Activated CD8-positive, alpha-beta memory T cell treated with anti-CD3 and anti-CD28 coated beads, Interleukin-2, amount 10 ng/mL, durations not matched to agents 7 days and 5 days (primary cell): ENCODE measurements at regions not wholly inside any gene's neighbourhood (a gene's known extent, or its start where the extent isn't known, plus 50 kb on each side); places are given as distances from the start of the nearest gene placed in this dataset.
"Not testable (repeated sequence)": the region's sequence is repeated elsewhere in the genome, so short reads cannot be mapped to it uniquely, and the experiment has no call there.

Source experiments
- ATAC-seq: fragments of 150-1000 bp; cut with Tn5 transposase; one replicate; pipeline ENCODE4 v1.10.0; 2021; ENCODE audit warnings: moderate library complexity
- CTCF ChIA-PET: fragments of 350-600 bp; sonication (Branson Sonifier 250); formaldehyde crosslinking; loops from one replicate; lab custom pipeline; 2021; ENCODE audit warnings: antibody characterized with exemption; lab: Charles Lee
- DNase-seq: peaks from one replicate; pipeline ENCODE4 v3.0.0-alpha.2; 2020
- H3K27ac Mint-ChIP-seq: one replicate; pipeline ENCODE4 v1.8.0; 2021; ENCODE audit warnings: mild to moderate bottlenecking, mixed read lengths
- H3K27me3 Mint-ChIP-seq: one replicate; pipeline ENCODE4 v1.8.0; 2021; ENCODE audit warnings: mixed read lengths
- H3K36me3 Mint-ChIP-seq: one replicate; pipeline ENCODE4 v1.8.0; 2021; ENCODE audit warnings: mild to moderate bottlenecking, mixed read lengths
- H3K4me1 Mint-ChIP-seq: one replicate; pipeline ENCODE4 v1.8.0; 2021; ENCODE audit warnings: mixed read lengths
- H3K4me3 Mint-ChIP-seq: one replicate; pipeline ENCODE4 v1.8.0; 2021; ENCODE audit warnings: mild to moderate bottlenecking, moderate library complexity, mixed read lengths
- H3K9me3 Mint-ChIP-seq: one replicate; pipeline ENCODE4 v1.8.0; 2022; ENCODE audit warnings: low read depth, mixed read lengths

GRCh38 chrX:79026742-79027141 is 81.6 kb downstream of the P2RY10 start:
- ATAC-seq, H3K4me1 Mint-ChIP-seq, CTCF ChIA-PET, H3K36me3 Mint-ChIP-seq, H3K27ac Mint-ChIP-seq, H3K27me3 Mint-ChIP-seq, H3K4me3 Mint-ChIP-seq, H3K9me3 Mint-ChIP-seq, DNase-seq: not testable (repeated sequence)

DNA sequence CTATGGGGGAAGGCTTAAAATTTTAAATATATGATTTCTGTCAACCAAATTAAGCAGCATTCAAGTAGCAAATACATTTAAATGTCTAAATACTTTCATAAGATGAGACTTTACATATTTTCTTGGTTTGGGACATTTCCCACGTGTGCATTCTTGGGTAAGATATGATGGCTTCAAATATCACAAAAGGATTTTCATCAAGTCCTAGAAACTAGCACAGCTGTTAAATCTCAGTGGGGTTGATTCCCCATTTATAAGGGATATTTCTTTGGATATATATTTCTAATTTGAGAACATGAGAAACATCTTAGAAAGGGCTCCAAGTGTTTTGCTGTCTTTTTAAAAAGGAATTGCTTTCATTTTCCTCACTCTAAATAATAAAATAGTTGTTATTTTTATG is 90.2 kb downstream of the P2RY10 start:
- Mint-ChIP-seq H3K4me1 (peaks cover 9% of the 10 kb centered on the region), H3K27ac (no peak overlapping the region), H3K9me3 (no peaks in the 10 kb centered on the region), H3K36me3 (no peaks in the 10 kb centered on the region), H3K27me3 (no peaks in the 10 kb centered on the region), H3K4me3 (no peak overlapping the region)
- ATAC-seq (no peak), DNase-seq (no peak)
- CTCF ChIA-PET, result interaction anchor here (1.2 kb wide), 1 partner anchor 378 kb away, joined by 3 read pairs; no protein-coding TSS in a partner anchor

DNA sequence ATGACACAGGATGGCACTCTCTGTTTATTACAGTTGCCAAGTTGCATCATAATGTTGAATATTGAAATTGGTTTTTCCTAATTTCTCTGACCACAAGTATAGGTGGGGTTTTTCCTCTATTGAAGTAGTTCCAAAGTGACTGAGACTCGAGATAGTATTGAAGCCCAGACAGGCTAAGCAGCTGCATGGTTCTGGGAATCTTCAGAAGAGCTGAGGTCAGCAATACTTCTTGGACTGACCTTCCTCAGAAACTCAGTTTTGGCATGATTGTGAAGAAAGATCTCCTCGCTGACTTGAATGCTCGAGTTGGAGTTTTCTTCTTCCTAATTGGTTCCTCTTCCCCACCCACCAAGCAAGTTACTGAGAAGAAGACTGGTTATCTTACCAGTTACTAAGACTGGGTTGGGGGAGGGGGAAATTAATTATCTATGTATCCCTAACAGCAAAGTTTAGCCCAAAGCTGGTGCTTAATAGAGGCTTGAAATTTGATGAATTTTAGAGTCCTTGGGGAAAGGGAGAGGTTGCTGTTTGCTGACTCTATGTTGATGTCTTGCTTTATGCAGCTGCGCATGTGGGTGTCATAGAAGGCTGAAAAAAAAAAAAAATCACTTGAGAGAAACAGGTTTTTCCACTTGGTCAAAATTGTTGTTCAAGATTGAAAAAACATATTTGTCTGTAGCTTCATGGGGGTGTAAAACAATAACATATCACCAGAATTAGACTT is 91.1 kb downstream of the P2RY10 start:
- DNase-seq, result no peak
- no peak overlapping the region for H3K4me3 Mint-ChIP-seq
- CTCF ChIA-PET, result interaction anchor here (1.2 kb wide), 1 partner anchor 377 kb away, joined by 3 read pairs; no protein-coding TSS in a partner anchor
- H3K27me3 Mint-ChIP-seq, result no peaks in the 10 kb centered on the region
- peaks cover 1% of the 10 kb centered on the region for H3K36me3 Mint-ChIP-seq
- ATAC-seq, result no peak
- no peaks in the 10 kb centered on the region for H3K9me3 Mint-ChIP-seq
- no peak overlapping the region for H3K27ac Mint-ChIP-seq
- peaks cover 9% of the 10 kb centered on the region for H3K4me1 Mint-ChIP-seq

GRCh38 chrX:79065696-79066095 is 78.8 kb upstream of the GPR174 start:
- CTCF ChIA-PET, result no interaction called here
- DNase-seq (no peak), ATAC-seq (no peak)
- no peaks in the 10 kb centered on the region for H3K27me3 Mint-ChIP-seq
- H3K36me3 Mint-ChIP-seq, result peaks cover 11% of the 10 kb centered on the region
- no peak overlapping the region for H3K27ac Mint-ChIP-seq
- H3K4me1 Mint-ChIP-seq, result no peaks in the 10 kb centered on the region
- no peak overlapping the region for H3K4me3 Mint-ChIP-seq
- peaks cover 5% of the 10 kb centered on the region for H3K9me3 Mint-ChIP-seq

DNA sequence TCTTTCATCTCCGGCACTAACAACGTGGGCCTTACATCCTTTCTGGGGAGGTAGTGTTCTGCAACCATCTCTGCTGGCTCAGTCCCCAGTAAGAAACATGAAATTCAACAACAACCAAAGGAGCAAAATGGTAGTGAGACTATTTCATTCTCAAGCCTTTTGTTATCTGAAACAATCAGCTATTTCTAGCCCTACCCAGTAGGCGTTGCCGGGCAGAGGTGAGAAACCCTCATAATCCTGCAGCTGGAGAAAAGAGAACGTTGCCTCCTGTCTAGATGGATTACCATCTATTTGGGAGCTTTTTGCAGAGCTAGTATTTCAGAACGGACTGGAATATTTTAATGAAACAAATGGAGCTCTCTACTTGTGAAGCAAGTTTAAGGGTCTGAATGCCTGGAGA is 66.4 kb upstream of the GPR174 start:
- peaks cover 3% of the 10 kb centered on the region for H3K36me3 Mint-ChIP-seq

GRCh38 chrX:79079477-79079876 is 65.0 kb upstream of the GPR174 start:
- Mint-ChIP-seq H3K9me3 (peaks cover 4% of the 10 kb centered on the region), H3K27me3 (no peaks in the 10 kb centered on the region), H3K4me3 (no peak overlapping the region), H3K27ac (no peak overlapping the region), H3K36me3 (peaks cover 2% of the 10 kb centered on the region), H3K4me1 (peaks cover 22% of the 10 kb centered on the region)
- ATAC-seq (no peak), DNase-seq (no peak)
- CTCF ChIA-PET, result interaction anchor here (1.0 kb wide), 1 partner anchor 524 kb away, joined by 3 read pairs; no protein-coding TSS in a partner anchor

More for the DNA sequence above, 66.4 kb upstream of the GPR174 start:
- no peak overlapping the region for H3K4me3 Mint-ChIP-seq
- ATAC-seq (no peak), DNase-seq (no peak)
- H3K4me1 Mint-ChIP-seq, result peaks cover 12% of the 10 kb centered on the region
- no peaks in the 10 kb centered on the region for H3K27me3 Mint-ChIP-seq
- peaks cover 6% of the 10 kb centered on the region for H3K9me3 Mint-ChIP-seq
- CTCF ChIA-PET, result interaction anchor here (0.7 kb wide), 1 partner anchor 41 kb away, joined by 3 read pairs; no protein-coding TSS in a partner anchor
- peak overlapping the region; percentile 11 for H3K27ac Mint-ChIP-seq

DNA sequence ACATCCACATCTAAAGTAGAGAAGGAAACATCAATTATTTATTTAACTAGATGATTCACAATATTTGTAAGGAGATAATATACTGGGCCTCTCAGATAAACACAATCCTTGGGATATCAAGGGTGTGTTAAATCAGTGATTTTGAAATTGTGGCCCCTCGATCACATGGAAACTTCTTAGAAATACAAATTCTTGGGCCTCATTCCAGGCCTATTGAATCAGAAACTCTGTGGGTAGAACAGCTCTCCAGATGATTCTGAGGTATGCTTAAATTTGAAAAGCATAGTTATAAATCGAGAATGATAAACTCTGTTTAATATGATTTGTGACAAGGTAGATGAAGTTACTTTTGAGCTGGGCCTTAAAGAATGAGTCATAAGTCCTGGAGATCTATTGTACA is 64.3 kb upstream of the GPR174 start:
- peaks cover 3% of the 10 kb centered on the region for H3K9me3 Mint-ChIP-seq
- CTCF ChIA-PET, result no interaction called here
- no peak for DNase-seq
- ATAC-seq, result no peak
- peaks cover 28% of the 10 kb centered on the region for H3K4me1 Mint-ChIP-seq
- H3K27ac Mint-ChIP-seq, result no peak overlapping the region
- H3K27me3 Mint-ChIP-seq, result no peaks in the 10 kb centered on the region
- no peak overlapping the region for H3K4me3 Mint-ChIP-seq
- H3K36me3 Mint-ChIP-seq, result peaks cover 1% of the 10 kb centered on the region

DNA sequence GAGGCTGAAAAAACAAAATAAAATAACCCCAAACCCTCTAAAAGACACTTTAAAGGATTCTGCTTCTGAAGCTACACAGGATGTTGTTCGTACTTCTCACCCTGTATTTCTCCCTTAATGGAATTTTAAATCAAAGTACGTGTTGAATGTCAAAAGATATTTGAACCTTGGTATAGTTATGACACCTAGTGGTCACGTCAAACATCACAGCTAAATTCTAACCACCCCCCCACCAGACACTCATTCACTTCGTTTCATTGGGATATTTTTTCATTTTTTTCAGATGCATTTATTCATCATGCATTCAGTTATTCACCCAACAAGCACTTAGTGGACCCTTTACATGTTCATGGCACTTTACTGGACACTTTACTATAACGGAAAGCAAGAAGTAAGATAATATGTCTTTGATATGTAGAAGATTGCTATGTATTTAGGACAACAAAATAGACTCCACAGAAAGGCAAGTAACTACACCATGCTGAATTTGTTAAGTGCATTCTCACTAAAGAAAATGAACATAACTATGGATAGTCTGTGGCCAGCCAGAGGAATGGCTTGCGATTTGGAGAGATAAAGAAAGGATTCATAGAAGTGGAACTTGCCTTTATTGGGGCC is 62.5 kb upstream of the GPR174 start:
- Mint-ChIP-seq H3K9me3 (no peaks in the 10 kb centered on the region), H3K27ac (peak overlapping the region; percentile 87), H3K36me3 (peaks cover 5% of the 10 kb centered on the region), H3K27me3 (no peaks in the 10 kb centered on the region), H3K4me1 (peaks cover 33% of the 10 kb centered on the region), H3K4me3 (peak overlapping the region; percentile 69)
- CTCF ChIA-PET, result interaction anchor here (1.0 to 1.8 kb wide), 8 partner anchors 31 to 526 kb away, joined by 3 to 4 read pairs (median 3); no protein-coding TSS in a partner anchor
- DNase-seq (peak; percentile 49), ATAC-seq (peak; percentile 54)

- peak overlapping the region; percentile 84 for H3K27ac Mint-ChIP-seq
- peak overlapping the region; percentile 58 for H3K4me3 Mint-ChIP-seq
- H3K36me3 Mint-ChIP-seq, result peaks cover 7% of the 10 kb centered on the region
- no peaks in the 10 kb centered on the region for H3K27me3 Mint-ChIP-seq
- DNase-seq, result no peak
- no peaks in the 10 kb centered on the region for H3K9me3 Mint-ChIP-seq
- CTCF ChIA-PET, result interaction anchor here (1.0 to 1.8 kb wide), 3 partner anchors 63 to 527 kb away, joined by 3 to 4 read pairs (median 3); no protein-coding TSS in a partner anchor
- peak; percentile 45 for ATAC-seq
- peaks cover 39% of the 10 kb centered on the region for H3K4me1 Mint-ChIP-seq
Measured at GRCh38 chrX:79082899-79083298, 61.6 kb upstream of the GPR174 start.

- Mint-ChIP-seq H3K27ac (peak overlapping the region; percentile 89), H3K4me3 (peak overlapping the region; percentile 23), H3K36me3 (peaks cover 7% of the 10 kb centered on the region), H3K4me1 (peaks cover 45% of the 10 kb centered on the region), H3K9me3 (no peaks in the 10 kb centered on the region), H3K27me3 (no peaks in the 10 kb centered on the region)
- CTCF ChIA-PET, result no interaction called here
- DNase-seq (peak; percentile 49), ATAC-seq (peak; percentile 16)
Measured at GRCh38 chrX:79084923-79085322, 59.6 kb upstream of the GPR174 start.

- peaks cover 56% of the 10 kb centered on the region for H3K4me1 Mint-ChIP-seq
- ATAC-seq (peak; percentile 20), DNase-seq (no peak)
- H3K36me3 Mint-ChIP-seq, result peaks cover 6% of the 10 kb centered on the region
- CTCF ChIA-PET, result no interaction called here
- H3K27ac Mint-ChIP-seq, result peak overlapping the region; percentile 80
- H3K27me3 Mint-ChIP-seq, result no peaks in the 10 kb centered on the region
- no peaks in the 10 kb centered on the region for H3K9me3 Mint-ChIP-seq
- H3K4me3 Mint-ChIP-seq, result no peak overlapping the region
Measured at GRCh38 chrX:79089896-79090584, 54.4 kb upstream of the GPR174 start.

GRCh38 chrX:79094075-79094832 is 50.2 kb upstream of the GPR174 start:
- H3K36me3 Mint-ChIP-seq, result peaks cover 6% of the 10 kb centered on the region
- H3K9me3 Mint-ChIP-seq, result no peaks in the 10 kb centered on the region
- H3K4me3 Mint-ChIP-seq, result no peak overlapping the region
- CTCF ChIA-PET, result interaction anchor here (1.2 kb wide), 1 partner anchor 12 kb away, joined by 4 read pairs; no protein-coding TSS in a partner anchor
- peaks cover 78% of the 10 kb centered on the region for H3K4me1 Mint-ChIP-seq
- DNase-seq (no peak), ATAC-seq (no peak)
- peak overlapping the region; percentile 97 for H3K27ac Mint-ChIP-seq
- no peaks in the 10 kb centered on the region for H3K27me3 Mint-ChIP-seq
